GM19240 (cell line): ENCODE measurements at regions not wholly inside any gene's neighbourhood (a gene's known extent, or its start where the extent isn't known, plus 50 kb on each side); places are given as distances from the start of the nearest gene placed in this dataset.
"Not testable (repeated sequence)": the region's sequence is repeated elsewhere in the genome, so short reads cannot be mapped to it uniquely, and the experiment has no call there.

Experiments
- DNase-seq: peaks from one replicate; pipeline ENCODE4 v3.0.0; 2011; ENCODE audit warnings: low spot score; ENCODE audit not compliant: insufficient read length

- no peak for DNase-seq
These were observed 2185.8 kb upstream of the ACO1 start for GRCh38 chr9:30198463-30199309.

DNA sequence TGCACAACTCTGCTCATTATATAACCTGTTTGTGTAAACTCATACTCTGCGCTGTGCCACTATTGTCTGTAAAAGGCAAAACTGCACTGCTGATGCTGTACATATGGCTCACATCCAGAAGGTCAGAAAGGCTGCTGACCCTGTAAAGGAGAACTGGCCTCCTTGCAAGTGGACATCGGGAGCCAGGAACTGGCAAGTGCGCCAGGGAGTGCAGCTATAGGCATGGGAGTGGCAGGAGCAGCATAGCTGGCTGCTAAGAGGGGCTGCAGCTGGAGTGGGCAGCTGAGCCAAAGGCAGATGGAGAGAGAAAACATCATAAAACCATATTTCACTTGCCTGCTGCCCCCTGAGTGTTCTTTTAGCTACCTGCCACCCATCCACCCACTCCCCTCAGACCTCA lies 2183.4 kb upstream of the ACO1 start:
- DNase-seq, result no peak

- no peak for DNase-seq
These were observed 2149.4 kb upstream of the ACO1 start for GRCh38 chr9:30235068-30235467.

- DNase-seq, result no peak
These were observed 2148.9 kb upstream of the ACO1 start for GRCh38 chr9:30235564-30235963.

DNA sequence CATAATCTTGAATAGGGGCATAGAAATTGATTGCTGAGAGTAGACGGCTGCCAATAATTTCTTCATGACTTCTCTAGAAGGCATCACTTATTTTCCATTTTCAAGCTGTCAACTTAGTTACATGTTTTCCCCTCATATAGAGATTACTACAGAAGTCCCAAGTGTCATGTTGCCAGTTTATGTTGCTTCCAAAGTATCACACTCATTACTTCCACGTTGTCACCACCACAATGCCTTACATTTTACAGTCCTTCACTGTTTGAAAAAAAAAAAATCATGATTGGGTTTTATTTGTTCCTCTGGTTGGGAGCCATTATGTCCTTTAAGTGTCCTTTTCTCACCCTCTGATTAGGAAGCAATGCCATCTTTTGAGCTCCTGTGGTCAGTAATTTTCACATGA lies 2144.6 kb upstream of the ACO1 start:
- DNase-seq, result no peak

GRCh38 chr9:30243467-30243866 lies 2141.0 kb upstream of the ACO1 start:
- no peak for DNase-seq

DNA sequence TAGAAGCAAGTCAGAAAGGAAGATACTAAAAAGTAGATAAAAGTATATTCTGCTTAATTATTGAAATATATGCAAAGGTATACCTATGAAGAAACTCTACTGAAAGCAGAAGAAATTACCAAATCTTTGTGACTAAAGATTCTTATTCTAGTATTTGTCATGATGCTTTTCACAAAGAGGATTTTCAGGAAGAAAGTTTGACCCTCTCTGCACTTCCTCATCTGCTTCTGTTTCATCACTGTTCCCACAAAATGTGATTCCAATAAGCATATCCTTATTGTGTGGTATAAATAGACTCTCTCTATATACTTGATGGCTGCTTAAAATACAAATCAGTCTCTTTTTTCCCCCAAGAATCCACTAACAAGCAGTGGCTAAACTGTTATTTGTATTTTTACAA lies 2139.6 kb upstream of the ACO1 start:
- no peak for DNase-seq

DNA sequence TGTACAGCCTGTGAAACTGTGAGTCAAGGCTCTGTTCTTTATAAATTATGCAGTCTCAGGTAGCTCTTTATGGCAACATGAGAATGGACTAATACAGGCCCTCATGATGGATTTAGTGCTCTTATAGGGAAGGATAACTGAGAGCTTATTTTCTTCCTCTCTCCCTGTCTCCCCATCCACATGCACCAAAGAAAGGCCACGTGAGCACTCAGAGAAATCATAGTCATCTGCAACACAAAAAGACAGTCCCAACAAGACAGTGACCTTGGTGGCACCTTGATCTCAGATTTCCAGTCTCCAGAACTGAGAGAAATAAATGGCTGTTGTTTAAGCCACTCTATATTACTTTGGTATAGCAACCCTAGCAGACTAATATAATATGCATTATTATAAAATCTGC lies 2133.6 kb upstream of the ACO1 start:
- DNase-seq, result no peak

DNA sequence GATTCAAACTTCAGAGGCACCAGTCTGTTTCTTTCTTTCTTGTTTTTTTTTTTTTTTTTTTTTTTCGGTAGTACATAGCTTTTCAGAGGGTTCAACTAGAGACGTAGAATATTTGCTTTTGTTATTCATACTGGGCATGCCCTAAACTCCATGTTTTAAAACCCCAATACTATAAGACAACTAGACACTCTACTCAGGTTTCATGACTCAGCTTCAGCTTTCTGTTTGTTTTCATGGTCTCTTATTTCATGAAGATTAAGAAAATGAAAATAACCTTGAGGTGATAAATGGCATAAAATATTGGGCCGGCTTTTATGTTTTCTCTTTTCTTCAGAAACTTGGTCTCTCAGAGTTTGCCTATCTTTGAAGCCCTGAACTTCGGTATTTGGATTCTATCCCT lies 2126.3 kb upstream of the ACO1 start:
- no peak for DNase-seq

DNA sequence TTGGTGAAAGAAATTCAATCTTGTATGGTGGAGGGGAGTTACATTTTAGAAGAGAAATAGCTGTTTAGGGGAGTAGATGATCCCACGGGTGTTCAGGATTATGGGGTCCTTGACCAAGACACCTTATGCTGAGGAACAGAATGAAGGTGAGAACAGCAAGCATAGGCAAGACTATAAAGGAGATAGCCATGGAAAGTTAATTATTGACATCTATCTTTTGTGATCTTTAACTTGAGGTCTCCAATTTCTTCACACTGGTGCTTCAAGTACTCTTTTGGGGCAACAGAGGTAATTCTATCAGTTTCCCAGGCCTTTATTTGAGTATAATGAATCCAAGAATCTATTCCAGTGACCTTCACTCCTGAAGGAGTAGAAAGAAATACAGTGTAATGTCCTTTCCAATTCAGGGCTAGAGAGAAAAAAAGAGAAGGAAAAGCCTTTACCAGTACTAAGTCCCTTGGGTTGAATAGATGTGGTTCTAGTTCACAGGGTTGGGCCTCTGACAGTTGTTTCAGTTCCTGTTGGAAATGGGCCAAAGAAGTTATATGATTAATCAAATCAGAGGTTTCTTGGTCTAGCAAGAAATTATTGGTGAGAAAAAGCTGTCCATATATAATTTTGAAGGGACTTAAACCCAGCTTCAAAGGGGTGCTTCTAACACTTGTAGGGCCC lies 2104.1 kb upstream of the ACO1 start:
- DNase-seq, result no peak

- no peak for DNase-seq
These were observed 2095.0 kb upstream of the ACO1 start for GRCh38 chr9:30289435-30289834.

- DNase-seq, result not testable (repeated sequence)
These were observed 2092.4 kb upstream of the ACO1 start for GRCh38 chr9:30292026-30292425.

DNA sequence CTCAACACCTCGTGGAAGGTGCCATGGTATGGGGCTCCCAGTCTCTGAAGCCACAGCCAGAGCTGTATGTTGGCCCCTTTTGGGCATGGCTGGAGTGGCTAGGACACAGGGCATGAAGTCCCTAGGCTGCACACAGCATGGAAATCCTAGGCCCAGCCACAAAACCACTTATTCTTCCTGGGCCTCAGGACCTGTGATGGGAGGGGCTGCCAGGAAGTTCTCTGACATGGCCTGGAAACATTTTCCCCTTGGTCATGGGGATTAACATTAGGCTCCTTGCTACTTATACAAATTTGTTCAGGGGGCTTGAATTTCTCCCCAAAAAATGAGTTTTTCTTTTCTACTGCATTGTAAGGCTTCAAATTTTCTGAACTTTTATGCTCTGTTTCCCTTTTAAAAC lies 2091.2 kb upstream of the ACO1 start:
- no peak for DNase-seq

DNA sequence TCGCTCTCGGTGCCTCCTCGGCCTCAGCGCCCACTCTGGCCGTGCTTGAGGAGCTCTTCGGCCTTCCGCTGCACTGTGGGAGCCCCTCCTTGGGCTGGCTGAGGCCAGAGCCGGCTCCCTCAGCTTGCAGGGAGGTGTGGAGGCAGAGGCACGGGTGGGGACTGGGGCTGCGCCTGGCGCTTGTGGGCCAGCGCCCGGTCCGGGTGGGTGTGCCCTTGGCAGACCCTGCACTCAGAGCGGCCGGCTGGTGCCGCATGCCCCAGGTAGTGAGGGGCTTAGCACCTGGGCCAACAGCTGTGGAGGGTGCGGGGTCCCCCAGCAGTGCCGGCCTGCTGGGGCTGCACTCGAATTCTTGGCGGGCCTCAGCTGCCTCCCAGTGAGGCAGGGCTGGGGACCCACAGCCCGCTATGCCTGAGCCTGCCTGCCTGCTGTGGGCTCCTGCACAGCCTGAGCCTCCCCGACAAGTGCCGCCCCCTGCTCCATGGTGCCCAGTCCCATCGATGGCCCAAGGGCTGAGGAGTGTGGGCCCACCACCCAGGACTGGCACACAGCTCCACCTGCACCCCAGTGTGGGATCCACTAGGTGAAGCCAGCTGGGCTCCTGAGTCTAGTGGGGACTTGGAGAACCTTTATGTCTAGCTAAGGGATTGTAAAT lies 2085.2 kb upstream of the ACO1 start:
- no peak for DNase-seq

DNA sequence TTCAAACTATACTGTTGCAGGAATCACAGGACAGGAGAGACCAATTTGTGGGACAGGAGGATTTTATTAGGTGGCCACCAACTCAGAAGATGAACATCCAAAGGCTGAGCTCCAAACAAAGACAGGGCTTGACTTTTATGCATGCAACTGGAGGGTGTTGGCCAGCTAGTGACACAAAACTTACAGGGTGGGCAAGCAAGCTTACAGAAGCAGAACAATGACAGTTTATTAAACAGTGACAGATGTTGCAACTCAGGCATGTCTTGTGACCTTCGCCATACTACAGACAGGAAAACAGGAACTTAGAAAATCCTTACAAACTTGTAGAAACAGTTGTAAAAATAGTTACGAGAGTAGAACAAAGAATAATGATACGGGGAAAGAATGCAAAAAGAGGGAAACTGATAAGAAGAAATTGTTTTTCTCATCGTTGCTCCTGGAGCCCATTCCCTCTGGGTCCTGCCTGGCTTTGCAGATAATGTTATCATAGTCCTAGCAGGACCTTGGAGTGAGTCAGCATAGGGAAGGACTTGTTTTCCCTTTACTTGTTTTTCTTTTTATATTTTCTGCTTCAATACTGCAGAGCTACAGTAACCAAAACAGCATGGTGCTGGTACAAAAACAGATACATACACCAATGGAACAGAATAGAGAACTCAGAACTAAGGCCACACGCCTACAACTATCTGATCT lies 2083.0 kb upstream of the ACO1 start:
- DNase-seq, result no peak

GRCh38 chr9:30310711-30311110 lies 2073.7 kb upstream of the ACO1 start:
- DNase-seq, result no peak

DNA sequence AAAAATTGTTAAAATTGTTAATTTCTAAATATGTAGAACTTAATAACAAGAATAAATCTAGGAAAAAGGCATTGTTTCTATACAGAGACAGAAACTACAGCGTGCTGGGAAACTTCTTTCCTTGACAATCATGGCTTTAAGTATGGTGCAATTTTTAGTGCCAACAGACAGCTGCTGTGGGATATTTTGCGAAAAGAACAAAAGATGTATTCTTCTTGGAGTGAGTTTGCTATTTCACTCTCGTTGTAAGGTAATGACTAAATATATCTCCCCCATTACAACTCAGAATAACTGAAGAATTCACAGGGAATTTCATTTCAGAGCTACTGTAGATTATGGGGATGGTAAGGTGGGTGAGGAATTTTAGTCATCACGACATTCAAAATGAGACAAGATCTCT lies 2055.0 kb upstream of the ACO1 start:
- DNase-seq, result no peak

- no peak for DNase-seq
These were observed 2035.5 kb upstream of the ACO1 start for GRCh38 chr9:30348904-30349303.

DNA sequence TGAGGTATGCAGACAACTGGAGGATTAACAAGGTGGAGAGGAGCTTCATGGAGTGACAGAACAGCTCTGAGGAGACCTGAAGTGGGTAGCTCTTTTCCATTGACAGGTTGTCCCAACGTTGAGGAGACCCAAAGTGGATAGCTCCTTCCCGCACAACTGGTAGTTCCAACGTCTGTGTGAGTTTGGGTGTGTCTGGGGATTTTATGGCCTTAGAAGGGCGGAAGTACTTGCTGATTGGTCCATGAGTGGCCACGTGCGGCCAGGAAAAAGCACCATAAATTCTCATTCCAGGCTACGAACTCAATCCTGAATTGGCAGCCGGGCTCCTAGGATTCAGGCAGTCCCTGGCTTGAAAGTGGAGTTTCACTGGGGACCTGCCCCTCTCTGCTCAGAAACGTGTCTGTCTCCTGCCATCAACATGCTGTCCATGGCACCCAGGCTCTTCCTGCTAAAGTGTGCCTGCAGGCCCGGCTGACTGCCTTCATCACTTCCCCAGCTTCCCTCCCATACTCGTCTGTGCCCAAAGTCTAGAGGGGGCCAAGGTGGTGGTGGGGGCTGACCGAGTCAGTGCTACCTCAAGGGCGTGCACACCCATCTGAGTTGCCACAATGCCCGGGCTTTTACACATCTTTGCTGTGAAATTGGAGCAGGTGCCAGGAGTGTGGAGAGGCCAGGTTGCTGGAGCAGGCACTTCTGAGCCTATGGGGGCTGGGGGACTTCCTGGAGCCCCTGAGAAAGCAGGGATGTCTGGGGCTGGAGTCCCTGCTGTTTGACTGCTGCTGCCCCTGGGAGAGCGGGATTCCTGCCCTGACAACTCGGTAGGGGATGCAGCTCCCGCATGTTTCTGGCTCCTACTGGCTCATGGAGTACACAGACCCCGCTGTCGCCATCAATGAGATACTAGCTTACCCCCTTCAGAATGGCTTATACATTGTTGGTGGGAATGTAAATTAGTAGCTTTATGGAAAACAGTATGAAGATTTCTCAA lies 2034.6 kb upstream of the ACO1 start:
- no peak for DNase-seq

DNA sequence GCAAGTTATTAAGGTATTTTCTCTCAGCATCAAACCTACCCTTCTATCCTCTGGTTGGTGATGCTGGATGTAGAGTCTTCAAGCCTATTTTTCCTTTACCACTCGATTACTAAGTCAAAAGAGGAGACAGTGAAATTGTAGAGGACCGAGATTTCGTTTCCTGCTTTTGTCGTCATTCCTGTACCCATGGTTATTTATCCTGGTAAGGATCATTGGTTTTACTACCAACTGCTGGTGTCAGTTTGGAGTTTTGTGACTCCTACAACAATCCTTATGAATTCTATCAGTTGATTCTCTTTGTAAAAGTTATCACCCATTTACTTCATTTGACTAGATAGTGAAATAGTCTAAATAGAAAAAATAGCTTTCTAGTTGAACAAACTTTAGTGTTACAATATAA lies 2028.2 kb upstream of the ACO1 start:
- no peak for DNase-seq

GRCh38 chr9:30362373-30362772 lies 2022.1 kb upstream of the ACO1 start:
- DNase-seq, result no peak
